HG02840 (cell line): ENCODE measurements at regions not wholly inside any gene's neighbourhood (a gene's known extent, or its start where the extent isn't known, plus 50 kb on each side); places are given as distances from the start of the nearest gene placed in this dataset.
"Not testable (repeated sequence)": the region's sequence is repeated elsewhere in the genome, so short reads cannot be mapped to it uniquely, and the experiment has no call there.

ENCODE experiments used
- ATAC-seq: cut with Tn5 transposase; IDR thresholded peaks from one replicate; pipeline ENCODE4 v1.9.1; 2021; ENCODE audit warnings: mild to moderate bottlenecking, moderate library complexity, moderate number of reproducible peaks; ENCODE audit not compliant: unreplicated experiment, low FRiP score

DNA sequence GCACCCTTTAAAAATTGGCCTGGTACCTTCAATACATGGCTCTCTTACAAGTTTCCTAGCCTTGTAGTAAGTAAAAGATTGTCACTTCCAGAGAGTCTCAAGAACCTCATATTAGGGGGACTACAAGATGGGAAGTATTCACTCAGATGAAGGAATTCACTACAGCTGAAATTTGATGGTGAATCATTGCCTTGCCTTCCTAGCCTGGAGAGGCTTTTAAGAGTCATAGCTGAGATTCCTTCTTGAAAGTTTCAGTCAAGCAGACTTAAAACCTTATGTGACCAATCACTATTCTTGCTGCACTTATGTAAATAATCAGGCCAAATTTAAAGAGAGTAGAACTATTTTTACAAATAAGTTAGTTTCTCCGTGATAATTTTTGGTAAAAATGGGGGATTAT lies 451.6 kb downstream of the TRHDE start:
- no peak for ATAC-seq

DNA sequence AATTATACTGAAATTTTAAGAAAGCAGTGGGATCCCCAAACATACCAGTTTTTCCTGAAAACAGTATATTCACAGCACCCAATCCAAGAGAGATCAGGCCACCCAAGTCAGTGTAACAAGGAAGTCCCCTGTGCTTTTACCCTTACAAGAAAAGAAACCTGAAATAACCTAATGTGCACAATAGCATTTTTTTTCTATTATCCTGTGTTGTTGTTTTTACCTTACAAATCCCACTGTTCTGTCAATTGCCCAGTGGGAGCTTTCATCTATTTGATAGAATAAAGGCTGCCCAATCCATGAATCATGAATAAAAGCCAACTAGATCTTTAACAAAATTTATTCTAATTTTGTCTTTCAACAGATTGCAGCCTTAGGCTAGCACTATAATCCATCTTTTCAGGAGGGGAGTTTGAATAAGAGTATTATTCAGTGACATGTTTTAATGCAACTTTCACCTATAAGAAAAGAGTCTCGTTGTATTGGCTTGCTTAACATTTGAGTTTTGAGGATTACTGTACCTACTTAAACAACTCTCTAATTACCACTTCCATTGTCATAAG lies 457.4 kb downstream of the TRHDE start:
- no peak for ATAC-seq

DNA sequence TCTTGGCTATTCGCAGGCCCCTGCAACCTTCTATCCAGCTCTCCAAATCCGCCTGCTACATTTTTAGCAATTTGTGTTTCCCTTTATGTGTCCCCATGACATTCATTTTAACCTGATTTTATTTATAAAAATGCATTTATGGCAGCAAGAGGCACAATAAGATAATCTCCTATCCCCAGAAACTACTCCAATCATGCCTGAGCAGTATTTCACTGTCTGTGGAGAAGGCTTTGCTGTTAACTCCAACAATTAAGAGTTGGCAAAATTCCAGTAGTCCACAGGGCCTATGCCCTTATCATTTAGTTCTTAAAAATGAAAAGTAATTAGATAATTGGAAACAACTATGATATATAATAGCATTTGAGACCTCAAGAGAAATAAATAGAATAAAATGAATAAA lies 462.4 kb downstream of the TRHDE start:
- ATAC-seq, result no peak

DNA sequence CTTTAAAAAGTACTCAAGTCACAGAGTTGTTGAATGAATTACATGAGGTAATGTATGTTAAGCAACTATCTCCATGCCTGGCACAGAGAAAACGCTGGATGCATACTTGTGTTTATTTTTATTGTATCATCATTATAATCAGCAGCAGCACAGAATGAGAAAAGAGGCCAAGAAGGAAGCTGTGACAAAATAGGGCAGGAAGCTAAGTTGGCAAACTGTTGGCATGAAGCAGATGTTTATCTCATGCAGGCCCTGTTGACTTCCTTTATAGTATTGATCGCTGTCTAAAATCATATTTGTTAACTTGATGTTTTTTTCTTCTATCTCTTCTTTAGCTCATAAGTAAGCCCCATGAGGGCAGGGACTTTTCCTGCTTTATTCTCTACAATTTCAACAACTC lies 466.6 kb downstream of the TRHDE start:
- ATAC-seq, result no peak

DNA sequence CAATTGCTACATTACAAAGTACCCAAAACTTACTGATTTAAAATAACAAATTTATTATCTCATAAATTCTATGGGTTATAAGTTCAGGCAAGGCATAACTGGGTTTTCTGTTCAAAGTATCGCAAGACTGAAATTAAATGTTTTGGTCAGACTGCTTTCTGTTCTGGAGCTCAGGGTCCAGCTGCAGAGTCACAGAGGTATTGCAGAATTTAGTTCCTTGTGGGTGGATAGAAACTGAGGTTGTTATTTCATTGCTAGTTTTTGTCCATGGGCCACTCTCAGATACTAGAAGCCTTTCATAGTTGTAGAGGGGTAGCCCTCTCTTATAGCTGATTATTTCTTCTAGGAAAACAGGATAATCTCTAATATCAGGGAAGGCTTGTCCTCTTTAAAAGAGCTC lies 467.9 kb downstream of the TRHDE start:
- ATAC-seq, result no peak

DNA sequence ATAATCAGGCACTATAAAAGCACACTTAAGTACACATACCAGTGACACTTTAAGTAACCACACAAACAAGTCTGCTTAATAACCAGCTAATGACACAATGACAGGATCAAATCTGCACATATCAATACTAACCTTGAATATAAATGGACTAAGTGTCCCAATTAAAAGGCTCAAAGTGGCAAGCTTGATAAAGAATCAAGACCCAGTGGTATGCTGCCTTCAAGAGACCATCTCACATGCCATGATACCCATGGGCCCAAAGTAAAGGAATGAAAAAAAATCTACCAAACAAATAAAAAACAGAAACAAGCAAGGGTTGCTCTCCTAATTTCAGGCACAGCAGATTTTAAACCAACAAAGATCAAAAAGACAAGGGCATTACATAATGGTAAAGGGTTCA lies 470.4 kb downstream of the TRHDE start:
- no peak for ATAC-seq

DNA sequence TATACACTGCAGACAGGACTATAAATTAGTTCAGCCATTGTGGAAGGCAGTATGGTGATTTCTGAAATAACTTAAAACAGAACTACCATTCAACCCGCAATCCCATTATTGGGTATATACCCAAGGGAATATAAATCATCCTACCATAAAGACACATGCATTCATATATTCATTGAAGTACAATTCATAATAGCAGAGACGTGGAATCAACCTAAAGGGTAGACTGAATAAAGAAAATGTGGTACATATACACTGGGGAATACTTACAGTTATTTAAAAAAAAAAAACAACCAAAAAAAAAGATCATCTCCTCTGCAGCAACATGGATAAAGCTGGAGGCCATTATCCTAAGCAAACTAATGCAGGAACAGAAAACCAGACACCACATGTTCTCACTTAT lies 473.9 kb downstream of the TRHDE start:
- ATAC-seq, result no peak

DNA sequence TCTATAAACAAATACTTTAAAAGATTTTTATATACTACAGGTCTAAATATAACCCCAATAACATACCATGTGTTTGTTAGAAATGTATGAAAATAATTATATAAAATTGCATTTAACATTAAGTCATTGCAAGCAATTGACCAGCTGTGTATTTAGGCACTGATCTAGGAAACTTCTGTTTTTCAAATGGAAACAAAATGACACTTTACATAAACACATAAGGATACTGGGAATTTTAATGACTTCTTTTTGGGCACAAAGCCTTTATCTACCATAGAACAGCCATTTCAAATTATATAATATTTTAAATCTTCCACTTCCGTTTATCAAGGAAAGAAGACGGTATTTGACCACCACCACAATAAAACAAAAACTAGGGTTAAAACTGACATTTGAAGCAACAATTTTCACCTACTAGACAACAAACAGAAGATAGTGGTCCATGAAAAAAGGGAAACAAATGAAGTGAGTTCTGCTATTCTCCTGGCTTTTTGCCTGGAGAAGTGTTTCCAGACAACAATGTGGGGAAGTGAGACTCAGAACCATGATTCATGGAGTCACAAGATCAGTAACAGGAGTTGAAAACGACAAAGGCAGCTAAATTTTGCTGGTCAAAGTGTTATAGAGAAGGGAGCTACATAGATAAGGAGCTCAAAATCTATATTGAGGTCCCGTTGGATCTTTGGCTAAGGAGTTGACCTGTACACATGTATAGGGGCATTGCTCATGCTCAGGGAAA lies 475.1 kb downstream of the TRHDE start:
- ATAC-seq, result no peak

DNA sequence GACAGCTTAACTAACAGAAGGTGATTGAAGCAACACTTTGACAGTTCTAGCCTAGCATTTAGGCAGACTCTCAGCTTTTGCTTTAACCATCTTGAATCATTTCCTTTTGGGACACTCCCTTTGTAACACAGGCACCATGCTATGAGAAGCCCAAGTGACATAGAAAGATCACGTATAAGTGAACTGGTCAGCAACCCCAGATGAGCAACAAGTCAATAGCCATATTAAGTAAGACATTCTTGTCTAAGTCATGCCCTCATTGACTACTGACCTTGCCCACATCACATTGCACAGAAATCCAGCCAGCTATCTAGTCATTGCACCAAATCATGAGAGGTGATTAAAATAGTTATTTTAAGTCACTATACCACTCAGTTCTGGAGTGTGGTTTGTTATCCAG lies 476.8 kb downstream of the TRHDE start:
- ATAC-seq, result no peak

DNA sequence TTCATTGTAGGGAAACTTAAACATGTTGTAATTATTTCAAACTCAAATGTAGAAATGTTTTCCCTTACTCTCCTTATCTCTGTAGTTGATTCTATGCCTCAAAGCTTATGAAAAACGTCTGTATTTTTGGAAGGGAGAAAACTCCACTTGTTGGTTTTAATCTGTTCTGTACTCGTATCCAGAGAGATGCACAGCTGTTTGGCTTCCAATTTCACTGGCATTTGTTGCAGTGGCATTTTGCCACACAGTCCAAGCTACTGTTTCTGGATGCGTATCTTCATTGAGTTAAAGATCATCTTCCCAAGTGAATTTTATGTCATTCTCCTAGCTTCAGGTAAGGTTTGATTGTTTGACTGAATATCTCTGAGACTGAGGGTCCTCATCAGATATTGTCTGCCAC lies 481.4 kb downstream of the TRHDE start:
- ATAC-seq, result no peak

DNA sequence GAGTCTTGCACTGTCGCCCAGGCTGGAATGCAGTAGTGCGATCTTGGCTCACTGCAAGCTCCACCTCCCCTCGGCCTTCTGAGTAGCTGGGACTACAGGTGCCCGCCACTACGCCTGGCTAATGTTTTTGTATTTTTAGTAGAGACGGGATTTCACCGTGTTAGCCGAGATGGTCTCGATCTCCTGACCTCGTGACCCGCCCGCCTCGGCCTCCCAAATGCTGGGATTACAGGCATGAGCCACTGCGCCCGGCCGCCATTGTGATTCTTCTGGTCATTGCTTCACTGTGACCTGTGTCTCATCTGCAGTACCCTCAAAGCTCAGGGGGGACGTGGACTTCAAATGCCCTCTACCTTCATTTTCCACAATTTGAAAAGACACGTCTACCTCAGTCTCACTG lies 481.9 kb downstream of the TRHDE start:
- ATAC-seq, result not testable (repeated sequence)

DNA sequence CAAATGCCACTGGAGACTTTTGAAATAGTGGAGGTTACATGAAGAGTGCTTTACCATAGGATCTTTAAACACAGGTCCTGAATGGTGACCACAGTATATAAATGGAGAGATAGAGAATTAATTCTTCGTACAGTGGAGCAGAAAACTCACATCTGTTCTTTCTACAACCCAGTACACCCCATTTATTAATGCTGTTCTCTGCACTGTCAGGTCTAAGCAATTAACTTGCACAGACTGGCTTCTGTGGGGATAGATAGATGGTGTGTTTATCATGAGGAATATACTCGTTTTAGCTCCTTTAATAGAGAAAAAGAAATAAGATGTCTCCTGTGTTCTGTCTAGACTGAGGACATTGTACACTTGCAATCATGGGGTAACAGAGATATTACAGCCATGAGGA lies 494.3 kb downstream of the TRHDE start:
- ATAC-seq, result no peak

DNA sequence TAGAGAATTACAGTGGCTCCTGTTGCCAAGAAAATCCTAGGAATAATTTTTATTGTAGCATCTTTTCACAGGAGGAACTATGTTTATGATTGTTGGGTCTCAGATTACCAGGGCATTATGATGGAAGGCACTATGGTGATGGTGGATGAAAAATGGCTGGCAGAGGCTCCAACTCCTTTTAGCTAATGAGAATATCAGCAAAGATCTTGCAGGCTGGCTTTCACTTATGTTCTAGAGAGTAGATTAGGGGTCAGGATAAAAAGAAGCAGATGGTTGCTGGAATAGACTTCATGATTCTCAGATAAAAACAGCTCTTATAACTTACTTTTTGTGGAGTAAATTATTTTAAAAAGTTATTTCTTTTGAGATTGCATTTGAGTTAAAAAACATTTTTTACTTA lies 501.9 kb downstream of the TRHDE start:
- ATAC-seq, result no peak

DNA sequence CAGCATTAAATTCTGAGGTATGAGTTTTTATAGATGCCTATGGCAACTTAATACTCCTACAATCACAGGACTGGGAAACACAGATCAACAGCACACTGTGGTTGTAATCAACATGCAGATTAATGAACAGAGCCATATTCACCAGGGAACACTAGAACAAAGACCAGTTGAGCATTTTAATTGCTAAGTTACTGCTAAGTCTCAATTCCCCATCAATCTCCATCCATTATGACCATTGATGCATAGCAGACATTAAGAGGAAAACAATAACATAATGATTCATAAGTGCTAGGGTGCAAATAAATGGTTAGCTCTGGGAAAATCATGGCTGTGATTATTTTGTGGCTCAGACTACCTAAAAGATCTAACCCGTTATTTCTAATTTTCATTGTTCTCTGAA lies 505.6 kb downstream of the TRHDE start:
- ATAC-seq, result no peak

DNA sequence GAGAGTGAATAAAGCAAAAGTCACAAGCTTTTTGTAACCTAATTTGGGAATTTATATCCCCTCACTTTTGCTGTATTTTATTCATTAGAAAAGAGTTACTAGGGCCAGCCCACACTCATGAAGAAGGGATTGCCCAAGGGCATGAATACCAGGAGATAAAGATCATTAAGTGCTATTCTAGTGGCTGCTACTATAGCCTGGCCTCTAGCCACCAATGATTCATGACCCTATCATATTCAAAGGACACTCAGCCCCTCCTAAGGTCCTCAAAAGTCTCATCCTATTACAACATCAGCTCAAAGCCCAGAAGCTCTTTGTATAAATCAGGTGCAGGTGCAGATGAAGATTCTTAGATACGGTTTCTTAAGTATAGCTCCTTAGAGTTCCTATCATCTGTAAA lies 518.1 kb downstream of the TRHDE start:
- no peak for ATAC-seq

DNA sequence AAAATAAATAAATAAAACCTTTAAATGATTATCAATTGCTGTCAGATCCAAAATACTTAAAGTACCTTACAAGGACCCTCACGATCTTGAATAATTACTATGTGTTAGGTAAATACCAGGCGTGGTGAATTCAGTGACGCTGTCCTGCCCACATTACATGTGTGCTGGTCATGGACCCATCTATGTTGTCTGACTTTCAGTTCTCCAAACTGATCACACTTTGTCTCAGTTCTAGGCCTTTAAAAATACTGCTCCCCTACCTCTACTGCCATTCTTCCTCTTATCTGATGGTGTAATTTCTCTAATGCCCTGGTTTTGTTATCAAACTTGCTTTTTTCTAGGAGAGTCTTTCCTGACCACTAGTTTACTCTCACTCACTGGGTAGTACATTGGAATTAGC lies 520.7 kb downstream of the TRHDE start:
- ATAC-seq, result no peak

DNA sequence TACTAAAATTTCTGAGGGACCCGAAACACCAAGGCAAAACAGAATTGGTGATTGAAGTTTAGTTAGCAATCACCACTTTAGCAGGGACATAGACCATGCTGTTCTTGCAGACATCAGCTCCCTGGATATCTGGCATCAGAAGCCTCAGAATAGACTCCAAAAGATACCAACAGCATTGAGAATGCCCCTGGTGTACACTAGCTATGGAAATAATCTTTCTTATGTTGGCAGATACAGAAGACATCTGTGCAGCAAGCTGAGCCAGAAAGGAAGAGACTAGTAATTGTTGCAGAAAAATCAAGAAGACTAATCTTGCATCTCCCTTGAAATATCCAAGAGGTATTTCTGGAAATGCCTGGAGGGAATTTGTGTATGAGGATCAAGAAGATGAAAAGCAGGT lies 521.6 kb downstream of the TRHDE start:
- no peak for ATAC-seq

DNA sequence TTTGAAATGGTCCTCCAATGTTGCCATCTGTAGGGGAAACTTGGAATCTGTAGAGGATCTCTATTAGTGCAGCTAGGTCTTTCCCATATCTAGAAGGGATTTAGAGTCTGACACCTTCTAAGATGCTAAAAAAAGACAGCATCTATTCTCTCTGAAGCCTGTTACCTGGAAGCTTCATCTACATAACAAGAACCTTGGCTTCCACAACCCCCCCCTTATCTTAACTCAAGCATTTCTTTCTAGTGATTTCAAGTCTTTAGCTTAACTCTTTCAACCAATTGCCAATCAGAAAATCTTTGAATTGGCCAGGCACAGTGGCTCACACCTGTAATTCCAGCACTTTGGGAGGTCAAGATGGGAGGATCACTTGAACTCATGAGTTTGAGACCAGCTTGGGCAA lies 543.3 kb downstream of the TRHDE start:
- no peak for ATAC-seq

DNA sequence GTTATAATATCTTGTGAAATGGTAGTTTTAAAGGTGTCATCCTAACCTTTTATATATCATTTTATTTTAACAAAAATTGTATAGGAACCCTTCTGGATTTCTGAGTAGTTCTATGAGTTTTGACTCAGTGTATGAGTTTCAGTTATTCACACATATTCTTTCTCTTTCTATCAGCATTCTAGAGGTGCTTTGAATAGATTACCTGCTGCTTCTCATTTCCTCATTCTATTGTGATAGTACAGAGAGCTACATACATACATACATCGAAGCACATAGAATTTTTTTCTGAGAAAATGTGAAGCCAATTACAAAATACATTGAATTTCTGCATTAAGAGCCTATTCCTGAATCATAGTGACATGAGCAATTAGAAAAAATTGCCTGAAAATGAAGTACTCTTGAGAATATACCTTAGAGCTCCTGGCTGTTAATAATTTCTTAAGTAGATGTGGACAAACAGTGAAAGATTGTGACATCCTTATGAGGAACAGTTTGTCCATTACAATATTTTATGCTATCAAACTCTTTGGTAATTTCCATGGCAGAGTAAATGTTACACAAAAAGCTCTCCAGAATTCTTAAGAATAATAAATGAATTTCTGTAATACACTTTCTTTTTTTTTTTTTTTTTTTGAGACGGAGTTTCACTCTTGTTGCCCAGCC lies 556.6 kb downstream of the TRHDE start:
- no peak for ATAC-seq

DNA sequence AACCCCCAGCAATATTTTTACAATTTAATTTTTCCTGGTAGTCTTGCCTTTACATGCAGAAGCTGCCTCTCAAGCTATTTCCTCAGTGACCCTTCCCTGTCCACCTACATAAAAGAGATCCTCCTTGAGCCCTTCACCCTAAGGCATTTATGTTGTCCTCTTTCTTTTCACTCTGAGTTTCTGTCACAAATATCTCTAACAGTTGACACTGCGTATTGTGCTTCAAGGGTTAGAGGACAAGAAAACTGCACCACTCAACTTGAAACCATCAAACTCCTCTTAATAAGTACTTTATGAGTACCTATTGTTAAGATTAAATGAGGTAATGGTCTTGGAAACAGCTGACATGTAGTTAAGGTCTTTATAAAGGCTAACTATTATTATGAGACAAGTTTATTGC lies 557.7 kb downstream of the TRHDE start:
- no peak for ATAC-seq

DNA sequence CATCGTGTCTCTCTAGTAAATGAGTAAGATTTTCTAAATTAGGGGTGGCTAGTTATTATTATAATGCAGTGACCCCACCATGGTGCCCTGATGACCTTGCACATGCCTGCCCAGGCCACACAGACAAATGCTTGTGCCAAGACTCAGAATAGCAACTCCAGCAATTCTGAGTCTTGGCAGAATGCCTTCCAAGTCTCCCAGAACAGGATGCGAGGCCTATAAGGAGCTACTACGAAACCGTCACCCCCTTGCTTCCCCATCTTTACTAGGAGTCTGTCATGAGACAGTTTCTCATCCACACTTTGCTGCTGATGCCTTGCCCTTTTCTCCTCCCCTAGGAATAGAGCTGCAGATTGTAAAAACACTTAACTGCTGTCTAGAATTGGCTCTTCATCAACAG lies 559.9 kb downstream of the TRHDE start:
- no peak for ATAC-seq

DNA sequence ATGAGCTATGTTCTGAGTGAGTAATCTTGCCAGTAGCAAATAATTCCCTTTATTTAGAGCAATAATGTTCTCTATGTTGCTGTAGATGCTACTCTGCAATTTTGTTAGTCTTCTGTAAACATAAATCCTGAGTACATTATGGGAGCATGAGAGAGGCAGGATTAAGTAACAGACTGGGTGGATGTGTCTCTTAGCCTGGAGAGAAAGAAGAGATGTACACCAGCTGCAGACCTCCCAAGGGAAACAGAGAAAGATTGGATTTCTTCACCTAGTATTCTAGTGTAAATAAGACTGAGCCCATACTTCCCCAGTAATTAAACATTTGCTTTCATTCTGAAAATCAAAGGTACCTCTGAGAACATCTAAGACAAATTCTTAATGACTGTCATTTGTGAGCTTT lies 564.0 kb downstream of the TRHDE start:
- no peak for ATAC-seq
